Esophagus squamous epithelium (tissue), 5 donors: ENCODE measurements at regions not wholly inside any gene's neighbourhood (a gene's known extent, or its start where the extent isn't known, plus 50 kb on each side); places are given as distances from the start of the nearest gene placed in this dataset.
"Not testable (repeated sequence)": the region's sequence is repeated elsewhere in the genome, so short reads cannot be mapped to it uniquely, and the experiment has no call there.

ENCODE experiments used
- DNase-seq: peaks from one replicate; lab custom pipeline; 2025; lab: John Stamatoyannopoulos, UW
- H3K27ac ChIP-seq, 4 donors: fragments of 200-600 bp; sonication (generic); one replicate each; pipeline ENCODE4 v1.5.1; 2016 to 2019; ENCODE audit warnings: mild to moderate bottlenecking in 1 of 4
- H3K27me3 ChIP-seq, 4 donors: fragments of 200-600 bp; sonication (generic); 1 replicate in 3 of 4; 2 replicates in 1 of 4; pipeline versions ENCODE4 v1.5.1 to v1.6.0; 2017 to 2021; ENCODE audit warnings: antibody characterized with exemption in 1 of 4
- H3K36me3 ChIP-seq, 3 donors: fragments of 200-600 bp; sonication (generic); one replicate each; pipeline ENCODE4 v1.5.1; 2016 to 2019
- H3K4me1 ChIP-seq, 3 donors: fragments of 200-600 bp; sonication (generic); one replicate each; pipeline ENCODE4 v1.5.1; 2017 to 2019
- H3K4me3 ChIP-seq, 4 donors: fragments of 200-600 bp; sonication (generic); 1 replicate in 3 of 4; 2 replicates in 1 of 4; pipeline ENCODE4 v1.5.1; 2016 to 2019; ENCODE audit warnings: mild to moderate bottlenecking in 2 of 4, moderate library complexity in 1 of 4
- H3K9me3 ChIP-seq, 3 donors: fragments of 200-600 bp; sonication (generic); one replicate each; pipeline ENCODE4 v1.5.1; 2016 to 2019
- POLR2A ChIP-seq, 4 donors: fragments of 450-650 bp; IDR thresholded peaks; one replicate each; pipeline ENCODE4 v1.6.1; 2017; ENCODE audit warnings: antibody characterized with exemption in 4 of 4, mild to moderate bottlenecking in 4 of 4, moderate library complexity in 3 of 4
- WGBS, 2 donors: methylation state at CpG; one replicate each; pipeline ENCODE4 v1.1.5; 2018; 5-methylcytosine and 5-hydroxymethylcytosine counted together
- intact Hi-C: fragments of 100-400 bp; cut with DNase I; formaldehyde crosslinking; loops from one replicate; pipeline ENCODE4 v1.15.0; 2022
- TF ChIP-seq, protein P1 (sequence below), 6 experiments: fragments of 450-650 bp in 4 of 6; fragments of 200-600 bp in 2 of 6; sonication (generic) in 2 of 6; IDR thresholded peaks; one replicate each; pipeline ENCODE4 v1.5.1; 2016 to 2019; ENCODE audit warnings: antibody characterized with exemption in 6 of 6, mild to moderate bottlenecking in 4 of 6, moderate library complexity in 4 of 6
- donor health status: DM: yes; HTN: yes; CAD: no.

DNA sequence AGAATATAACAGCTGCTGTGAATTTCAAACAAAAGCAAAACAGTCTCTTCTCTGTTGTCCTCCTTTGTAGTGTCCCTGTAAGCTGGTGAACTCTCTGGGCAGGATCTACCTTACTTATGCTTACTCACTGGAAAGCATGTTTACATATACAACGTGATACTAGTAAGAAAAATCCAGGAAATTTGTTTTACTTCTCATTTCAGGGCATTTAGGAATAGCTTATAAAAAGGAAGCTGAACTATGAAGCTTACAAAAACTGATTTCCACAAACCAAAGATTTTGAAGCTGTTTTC lies 311.0 kb downstream of the NOVA1 start:
- intact Hi-C loops = no loop called here
- Histone ChIP-seq H3K27ac (no peak overlapping the region), H3K4me1 (peaks cover 0 to 21% (median 7%) of the 10 kb centered on the region in 3 donors), H3K4me3 (no peak overlapping the region), H3K27me3 (no peaks in the 10 kb centered on the region), H3K9me3 (no peaks in the 10 kb centered on the region), H3K36me3 (no peaks in the 10 kb centered on the region)
- no peak for TF ChIP-seq POLR2A (IDR thresholded peaks at IDR 0.05)
- TF ChIP-seq, protein P1, sequence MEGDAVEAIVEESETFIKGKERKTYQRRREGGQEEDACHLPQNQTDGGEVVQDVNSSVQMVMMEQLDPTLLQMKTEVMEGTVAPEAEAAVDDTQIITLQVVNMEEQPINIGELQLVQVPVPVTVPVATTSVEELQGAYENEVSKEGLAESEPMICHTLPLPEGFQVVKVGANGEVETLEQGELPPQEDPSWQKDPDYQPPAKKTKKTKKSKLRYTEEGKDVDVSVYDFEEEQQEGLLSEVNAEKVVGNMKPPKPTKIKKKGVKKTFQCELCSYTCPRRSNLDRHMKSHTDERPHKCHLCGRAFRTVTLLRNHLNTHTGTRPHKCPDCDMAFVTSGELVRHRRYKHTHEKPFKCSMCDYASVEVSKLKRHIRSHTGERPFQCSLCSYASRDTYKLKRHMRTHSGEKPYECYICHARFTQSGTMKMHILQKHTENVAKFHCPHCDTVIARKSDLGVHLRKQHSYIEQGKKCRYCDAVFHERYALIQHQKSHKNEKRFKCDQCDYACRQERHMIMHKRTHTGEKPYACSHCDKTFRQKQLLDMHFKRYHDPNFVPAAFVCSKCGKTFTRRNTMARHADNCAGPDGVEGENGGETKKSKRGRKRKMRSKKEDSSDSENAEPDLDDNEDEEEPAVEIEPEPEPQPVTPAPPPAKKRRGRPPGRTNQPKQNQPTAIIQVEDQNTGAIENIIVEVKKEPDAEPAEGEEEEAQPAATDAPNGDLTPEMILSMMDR (IDR thresholded peaks at IDR 0.05) = no peak
- no peak for DNase-seq
- WGBS, 2 donors = 4 to 7% methylated on average over 1 of the region's 1 CpG

DNA sequence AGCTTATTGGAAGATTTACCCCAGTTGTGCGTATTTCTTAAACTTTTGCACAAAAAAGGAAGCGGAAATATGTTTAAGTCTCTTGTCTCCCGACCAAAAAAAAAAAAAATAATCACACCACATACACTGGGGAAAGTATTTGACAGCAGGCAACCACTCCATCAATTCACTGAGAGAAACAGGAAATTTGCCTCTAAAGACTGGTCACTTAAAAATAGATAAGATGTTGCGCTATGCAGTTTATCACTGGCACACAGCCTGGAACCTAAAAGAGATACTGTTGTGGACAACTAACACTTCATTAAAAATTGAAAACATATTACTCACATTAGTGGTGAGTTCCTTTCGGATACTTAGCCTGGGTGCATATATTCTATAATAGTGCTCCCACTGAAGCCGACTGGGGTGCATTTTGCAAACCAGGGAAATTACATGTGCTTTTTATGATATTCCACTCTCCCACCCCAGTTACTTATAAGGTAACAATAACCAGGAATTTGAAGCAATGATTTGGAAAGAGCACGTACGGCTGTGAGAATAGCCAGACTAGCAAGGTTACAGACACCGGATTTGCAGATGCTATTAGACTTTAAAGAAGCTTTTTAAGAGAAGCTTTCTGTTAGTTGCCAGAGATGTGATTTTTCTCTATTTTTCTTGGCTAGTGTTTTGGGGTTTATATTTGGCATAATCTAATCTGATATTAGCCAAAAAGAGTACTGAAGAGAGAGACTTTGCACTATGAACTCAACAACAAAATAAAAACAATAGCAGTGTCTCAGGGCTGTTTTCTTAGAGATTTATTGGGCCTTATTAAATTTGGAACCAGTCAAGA lies 311.5 kb downstream of the NOVA1 start:
- 43 to 46% methylated on average over 9 of the region's 9 CpGs for WGBS, 2 donors
- DNase-seq = no peak
- intact Hi-C loops = no loop called here

DNA sequence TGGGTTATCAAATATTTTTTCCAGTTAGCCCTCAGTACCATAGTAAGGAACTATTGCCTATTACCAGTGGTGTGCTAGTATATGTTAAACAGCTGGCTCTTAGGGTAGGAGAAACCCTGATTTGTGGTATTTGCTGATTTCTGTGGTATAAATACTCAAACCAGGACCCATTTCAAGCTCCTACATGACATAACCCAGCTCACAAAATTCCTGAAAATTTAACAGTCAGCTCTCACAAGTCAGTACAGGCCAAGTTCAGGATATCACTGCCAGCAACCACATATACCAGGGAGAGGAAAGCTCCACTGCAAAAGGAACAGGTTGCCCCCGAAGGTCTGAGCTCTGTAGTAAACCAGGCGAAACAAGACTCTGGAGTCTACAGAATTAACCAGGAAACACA lies 315.3 kb downstream of the NOVA1 start:
- intact Hi-C loops = no loop called here
- H3K4me1 ChIP-seq = peaks cover 0 to 34% (median 8%) of the 10 kb centered on the region in 3 donors
- H3K27me3 ChIP-seq = no peaks in the 10 kb centered on the region
- DNase-seq = no peak
- 45 to 62% methylated on average over 2 of the region's 2 CpGs for WGBS, 2 donors
- H3K27ac ChIP-seq = peak overlapping the region in 3 of 4 donors; percentile 60 to 72 (median 61)
- TF ChIP-seq, protein P1 (IDR thresholded peaks at IDR 0.05) = no peak
- TF ChIP-seq POLR2A (IDR thresholded peaks at IDR 0.05) = no peak
- no peaks in the 10 kb centered on the region for H3K9me3 ChIP-seq
- no peaks in the 10 kb centered on the region for H3K36me3 ChIP-seq
- H3K4me3 ChIP-seq = no peak overlapping the region

More for the DNA sequence above, 311.5 kb downstream of the NOVA1 start:
- Histone ChIP-seq H3K4me1 (peaks cover 0 to 27% (median 8%) of the 10 kb centered on the region in 3 donors), H3K27me3 (no peaks in the 10 kb centered on the region), H3K9me3 (no peaks in the 10 kb centered on the region), H3K27ac (no peak overlapping the region), H3K4me3 (no peak overlapping the region), H3K36me3 (no peaks in the 10 kb centered on the region)
- TF ChIP-seq POLR2A (IDR thresholded peaks at IDR 0.05) = no peak
- TF ChIP-seq, protein P1 (IDR thresholded peaks at IDR 0.05) = no peak

DNA sequence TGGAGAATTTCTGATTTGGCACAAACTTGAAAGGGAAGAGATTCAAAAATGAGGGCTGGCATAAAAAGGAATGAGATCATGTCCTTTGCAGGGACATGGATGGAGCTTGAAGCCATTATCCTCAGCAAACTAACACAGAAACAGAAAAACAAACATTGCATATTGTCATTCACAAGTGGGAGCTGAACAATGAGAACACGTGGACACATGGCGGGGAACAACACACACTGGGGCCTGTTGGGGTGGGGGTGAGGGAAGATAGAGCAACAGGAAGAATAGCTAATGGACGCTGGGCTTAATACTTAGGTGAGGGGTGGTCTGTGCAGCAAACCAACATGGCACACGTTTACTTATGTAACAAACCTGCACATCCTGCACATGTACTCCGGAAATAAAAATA lies 315.8 kb downstream of the NOVA1 start:
- WGBS, 2 donors = 34 to 59% methylated on average over 5 of the region's 5 CpGs
- H3K9me3 ChIP-seq, DNase-seq, H3K27me3 ChIP-seq, intact Hi-C loops, H3K4me3 ChIP-seq, H3K36me3 ChIP-seq: not testable (repeated sequence)
- peak overlapping the region in 3 of 4 donors; percentile 60 to 72 (median 61) for H3K27ac ChIP-seq
- peaks cover 0 to 32% (median 8%) of the 10 kb centered on the region in 3 donors for H3K4me1 ChIP-seq

DNA sequence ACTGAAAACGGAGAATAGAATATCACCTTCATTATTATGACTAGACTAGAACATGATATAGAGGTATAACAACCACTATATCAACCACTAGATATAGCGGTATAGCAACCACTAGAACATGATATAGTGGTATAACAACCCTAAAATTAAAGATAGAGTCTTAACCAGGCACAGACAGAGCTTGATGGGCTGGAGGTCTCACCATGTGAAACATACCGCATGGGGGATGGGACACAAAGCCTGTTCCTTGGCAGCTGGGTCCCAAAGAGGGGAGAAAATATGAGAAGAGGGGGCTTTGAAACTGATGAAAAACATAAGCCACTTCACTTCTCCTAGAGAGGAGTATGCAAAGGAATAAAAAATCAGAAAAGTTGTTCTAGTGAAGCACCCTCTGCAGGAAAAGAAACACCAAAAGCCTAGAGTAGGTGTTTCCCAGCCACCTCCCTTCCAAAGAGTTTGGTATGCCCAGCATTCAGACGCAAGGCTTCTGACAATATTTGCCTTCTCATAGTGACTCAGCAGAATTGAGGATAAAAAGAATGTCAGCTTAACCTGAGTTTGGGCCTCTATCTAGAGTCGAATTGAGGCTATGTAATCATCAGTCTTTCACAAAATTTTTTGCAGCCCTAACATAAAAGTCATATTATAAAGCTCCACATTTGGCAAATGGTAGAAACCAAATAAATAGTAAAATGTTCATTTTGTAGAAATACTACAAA lies 316.4 kb downstream of the NOVA1 start:
- DNase-seq = no peak
- Histone ChIP-seq H3K27ac (peak overlapping the region in 3 of 4 donors; percentile 60 to 72 (median 61)), H3K9me3 (no peaks in the 10 kb centered on the region), H3K4me3 (no peak overlapping the region), H3K36me3 (no peaks in the 10 kb centered on the region), H3K4me1 (peaks cover 0 to 28% (median 8%) of the 10 kb centered on the region in 3 donors), H3K27me3 (no peaks in the 10 kb centered on the region)
- intact Hi-C loops = no loop called here
- 57 to 58% methylated on average over 5 of the region's 5 CpGs for WGBS, 2 donors
- TF ChIP-seq, protein P1 (IDR thresholded peaks at IDR 0.05) = no peak
- TF ChIP-seq POLR2A (IDR thresholded peaks at IDR 0.05) = no peak
